ENCODE measurements at regions not wholly inside any gene's neighbourhood (a gene's known extent, or its start where the extent isn't known, plus 50 kb on each side); places are given as distances from the start of the nearest gene placed in this dataset.
"Not testable (repeated sequence)": the region's sequence is repeated elsewhere in the genome, so short reads cannot be mapped to it uniquely, and the experiment has no call there.

GRCh38 chr6:134784336-134784735 lies 165.6 kb downstream of the ALDH8A1 start:
- no peak for DNase-seq

- no peak for DNase-seq
These were observed 171.5 kb downstream of the ALDH8A1 start for GRCh38 chr6:134778431-134778830.

- no peak for DNase-seq
These were observed 175.7 kb downstream of the ALDH8A1 start for GRCh38 chr6:134774201-134774638.

- no peak for DNase-seq
These were observed 177.1 kb downstream of the ALDH8A1 start for GRCh38 chr6:134772671-134773360.

GRCh38 chr6:134768931-134769330 lies 181.0 kb downstream of the ALDH8A1 start:
- DNase-seq = no peak

GRCh38 chr6:134766497-134766896 lies 183.4 kb downstream of the ALDH8A1 start:
- no peak for DNase-seq

GRCh38 chr6:134764741-134765140 lies 185.2 kb downstream of the ALDH8A1 start:
- DNase-seq = no peak

- not testable (repeated sequence) for DNase-seq
These were observed 186.3 kb downstream of the ALDH8A1 start for GRCh38 chr6:134763575-134763974.

GRCh38 chr6:134758621-134759020 lies 191.3 kb downstream of the ALDH8A1 start:
- DNase-seq = no peak

- no peak for DNase-seq
These were observed 192.0 kb downstream of the ALDH8A1 start for GRCh38 chr6:134757911-134758361.

- no peak for DNase-seq
These were observed 193.4 kb downstream of the ALDH8A1 start for GRCh38 chr6:134756374-134757025.

GRCh38 chr6:134754013-134754690 lies 195.7 kb downstream of the ALDH8A1 start:
- no peak for DNase-seq

GRCh38 chr6:134753001-134753400 lies 196.9 kb downstream of the ALDH8A1 start:
- no peak for DNase-seq

GRCh38 chr6:134752445-134752844 lies 197.5 kb downstream of the ALDH8A1 start:
- DNase-seq = no peak

- no peak for DNase-seq
These were observed 199.2 kb downstream of the ALDH8A1 start for GRCh38 chr6:134750669-134751068.

GRCh38 chr6:134748484-134748883 lies 201.4 kb downstream of the ALDH8A1 start:
- no peak for DNase-seq

- not testable (repeated sequence) for DNase-seq
These were observed 202.7 kb downstream of the ALDH8A1 start for GRCh38 chr6:134747197-134747596.

GRCh38 chr6:134746140-134746539 lies 203.8 kb downstream of the ALDH8A1 start:
- DNase-seq = no peak

- not testable (repeated sequence) for DNase-seq
These were observed 204.7 kb downstream of the ALDH8A1 start for GRCh38 chr6:134745192-134745591.

- no peak for DNase-seq
These were observed 205.6 kb downstream of the ALDH8A1 start for GRCh38 chr6:134744301-134744700.

GRCh38 chr6:134741200-134741536 lies 208.7 kb downstream of the ALDH8A1 start:
- no peak for DNase-seq

GRCh38 chr6:134740473-134741199 lies 209.3 kb downstream of the ALDH8A1 start:
- DNase-seq = no peak

GRCh38 chr6:134740027-134740373 lies 209.9 kb downstream of the ALDH8A1 start:
- no peak for DNase-seq
